OCI-LY7 (cell line): ENCODE measurements at regions not wholly inside any gene's neighbourhood (a gene's known extent, or its start where the extent isn't known, plus 50 kb on each side); places are given as distances from the start of the nearest gene placed in this dataset.

Experiments used
- BruUV-seq: library from RNA; stranded (reverse); fragments of 400-500 nt; replicated peaks from 2 replicates; lab custom pipeline; 2021; lab: Mats Ljungman, UMichigan
- CTCF ChIA-PET: fragments of 300-600 bp; sonication (Branson Sonifier 250); formaldehyde crosslinking; loops from one replicate; lab custom pipeline; 2022; ENCODE audit warnings: antibody characterized with exemption; ENCODE audit not compliant: unreplicated experiment; lab: Charles Lee
- POLR2A ChIA-PET: fragments of 300-600 bp; sonication (Branson Sonifier 250); formaldehyde crosslinking; loops from one replicate; lab custom pipeline; 2022; ENCODE audit warnings: antibody characterized with exemption; lab: Charles Lee
- DNase-seq: peaks from one replicate; pipeline ENCODE4 v3.0.0-alpha.2; 2015; ENCODE audit warnings: low spot score
- H2AFZ ChIP-seq: fragments of 200-600 bp; sonication (generic), shearing (Covaris generic); 2 replicates; pipeline ENCODE4 v1.6.1; 2014; ENCODE audit warnings: mild to moderate bottlenecking, antibody characterized with exemption, low read length, moderate library complexity
- H3K27ac ChIP-seq: fragments of 200-600 bp; sonication (generic); 2 replicates; pipeline ENCODE4 v1.5.1; 2014; ENCODE audit warnings: mixed run types, low read depth, mild to moderate bottlenecking, moderate library complexity, low read length, inconsistent platforms; ENCODE audit not compliant: poor library complexity, severe bottlenecking
- H3K36me3 ChIP-seq: fragments of 200-600 bp; sonication (generic); 2 replicates; pipeline ENCODE4 v1.6.1; 2014; ENCODE audit warnings: mild to moderate bottlenecking, antibody characterized with exemption, low read length, moderate library complexity, mixed read lengths; ENCODE audit not compliant: insufficient read depth
- H3K4me1 ChIP-seq: fragments of 200-600 bp; sonication (generic); 2 replicates; pipeline ENCODE4 v1.5.1; 2014; ENCODE audit warnings: mild to moderate bottlenecking, low read length; ENCODE audit not compliant: insufficient read depth, poor library complexity, severe bottlenecking
- H3K4me2 ChIP-seq: fragments of 200-600 bp; sonication (generic); 2 replicates; pipeline ENCODE4 v1.6.1; 2014; ENCODE audit warnings: mild to moderate bottlenecking, low read length
- H3K4me3 ChIP-seq: fragments of 200-600 bp; sonication (generic); 2 replicates; pipeline ENCODE4 v1.5.1; 2014; ENCODE audit warnings: mild to moderate bottlenecking, low read depth, low read length; ENCODE audit not compliant: poor library complexity, severe bottlenecking
- H3K79me2 ChIP-seq: fragments of 200-600 bp; sonication (generic); 2 replicates; pipeline ENCODE4 v1.6.1; 2016; ENCODE audit warnings: low read depth, mild to moderate bottlenecking, low read length, moderate library complexity, mixed read lengths; ENCODE audit not compliant: insufficient read depth
- H3K9me2 ChIP-seq: fragments of 200-600 bp; sonication (generic); 2 replicates; pipeline ENCODE4 v1.6.1; 2016; ENCODE audit warnings: mild to moderate bottlenecking, low read length, mixed read lengths; ENCODE audit not compliant: insufficient read depth
- H3K9me3 ChIP-seq: fragments of 200-600 bp; sonication (generic); 2 replicates; pipeline ENCODE4 v1.6.1; 2014; ENCODE audit warnings: mild to moderate bottlenecking, mixed run types, low read length, mixed read lengths
- H4K20me1 ChIP-seq: fragments of 200-600 bp; sonication (generic); 2 replicates; pipeline ENCODE4 v1.6.1; 2014; ENCODE audit warnings: mild to moderate bottlenecking, antibody characterized with exemption, low read length, moderate library complexity, mixed read lengths; ENCODE audit not compliant: insufficient read depth
- CTCF ChIP-seq: fragments of 200-600 bp; sonication (generic); conservative IDR thresholded peaks from 2 replicates; pipeline ENCODE4 v1.5.1; 2014; ENCODE audit warnings: mild to moderate bottlenecking, antibody characterized with exemption, low read length, moderate library complexity, mixed read lengths
- EZH2phosphoT487 ChIP-seq: fragments of 200-600 bp; sonication (generic); IDR thresholded peaks from 2 replicates; pipeline ENCODE4 v1.6.1; 2018; ENCODE audit warnings: low read depth, borderline replicate concordance, mild to moderate bottlenecking, mixed run types, antibody characterized with exemption, low read length, moderate library complexity, mixed read lengths
- intact Hi-C: fragments of 100-400 bp; cut with micrococcal nuclease; formaldehyde crosslinking; loops from one replicate; pipeline ENCODE4 v1.10.0; 2022; ENCODE audit not compliant: unreplicated experiment

GRCh38 chr2:54065411-54065810 is 50.0 kb upstream of the ACYP2 start:
- Histone ChIP-seq H4K20me1 (no peaks in the 10 kb centered on the region), H3K9me3 (no peaks in the 10 kb centered on the region), H3K4me3 (no peak overlapping the region), H3K4me2 (no peak overlapping the region), H3K36me3 (no peaks in the 10 kb centered on the region), H3K79me2 (no peaks in the 10 kb centered on the region), H3K27ac (no peak overlapping the region), H3K4me1 (no peaks in the 10 kb centered on the region), H3K9me2 (no peaks in the 10 kb centered on the region), H2AFZ (no peak overlapping the region)
- ChIA-PET POLR2A (no interaction called here), CTCF (no interaction called here)
- no TSS peak for BruUV-seq
- intact Hi-C loops, result no loop called here
- TF ChIP-seq EZH2phosphoT487, result no peak
- TF ChIP-seq CTCF, result no peak
- DNase-seq, result no peak

- H3K36me3 ChIP-seq, result no peaks in the 10 kb centered on the region; the same call in 1 of the 2 replicates
- no peak overlapping the region for H3K27ac ChIP-seq
- no peak overlapping the region for H3K4me3 ChIP-seq
- no peak for DNase-seq
- POLR2A ChIA-PET, result interaction anchor here (0.6 kb wide), 1 partner anchor 131 kb away, joined by 3 read pairs; no protein-coding TSS in a partner anchor
- no peak for TF ChIP-seq CTCF
- no peak for TF ChIP-seq EZH2phosphoT487
- H3K4me1 ChIP-seq, result no peaks in the 10 kb centered on the region
- no peaks in the 10 kb centered on the region for H3K9me3 ChIP-seq
- H3K9me2 ChIP-seq, result no peaks in the 10 kb centered on the region
- CTCF ChIA-PET, result no interaction called here
- H3K79me2 ChIP-seq, result no peaks in the 10 kb centered on the region
- no peak overlapping the region for H3K4me2 ChIP-seq
- H4K20me1 ChIP-seq, result no peaks in the 10 kb centered on the region
- no peak overlapping the region for H2AFZ ChIP-seq
- intact Hi-C loops, result no loop called here
- no TSS peak for BruUV-seq
Measured at GRCh38 chr2:54063967-54064535, 51.4 kb upstream of the ACYP2 start.

GRCh38 chr2:54062401-54062800 is 53.0 kb upstream of the ACYP2 start:
- BruUV-seq, result no TSS peak
- peaks cover 5% of the 10 kb centered on the region; the same call in 1 of the 2 replicates for H3K36me3 ChIP-seq
- ChIA-PET CTCF (no interaction called here), POLR2A (interaction anchor here (0.7 kb wide), 2 partner anchors 17 to 30 kb away, joined by 3 to 5 read pairs; no protein-coding TSS in a partner anchor)
- H3K9me2 ChIP-seq, result no peaks in the 10 kb centered on the region
- no peaks in the 10 kb centered on the region for H3K4me1 ChIP-seq
- no peak overlapping the region for H3K27ac ChIP-seq
- no peaks in the 10 kb centered on the region for H4K20me1 ChIP-seq
- intact Hi-C loops, result no loop called here
- H3K9me3 ChIP-seq, result peaks cover 14% of the 10 kb centered on the region; the same call in 1 of the 2 replicates
- TF ChIP-seq EZH2phosphoT487, result no peak
- no peak for TF ChIP-seq CTCF
- DNase-seq, result no peak
- H3K4me3 ChIP-seq, result no peak overlapping the region
- H3K4me2 ChIP-seq, result no peak overlapping the region
- no peak overlapping the region for H2AFZ ChIP-seq
- H3K79me2 ChIP-seq, result no peaks in the 10 kb centered on the region
